Stimulated activated CD4-positive, alpha-beta T cell treated with anti-CD3 and anti-CD28 coated beads, Interleukin-1b, Interleukin-23, amount 100 ng/mL, for 24 hours (primary cell): ENCODE measurements at regions not wholly inside any gene's neighbourhood (a gene's known extent, or its start where the extent isn't known, plus 50 kb on each side); places are given as distances from the start of the nearest gene placed in this dataset.
"Not testable (repeated sequence)": the region's sequence is repeated elsewhere in the genome, so short reads cannot be mapped to it uniquely, and the experiment has no call there.

Source experiments
- DNase-seq, 4 experiments: peaks; one replicate each; pipeline ENCODE4 v3.0.0-alpha.2; 2020; ENCODE audit warnings: low read depth in 4 of 4, low spot score in 1 of 4

DNA sequence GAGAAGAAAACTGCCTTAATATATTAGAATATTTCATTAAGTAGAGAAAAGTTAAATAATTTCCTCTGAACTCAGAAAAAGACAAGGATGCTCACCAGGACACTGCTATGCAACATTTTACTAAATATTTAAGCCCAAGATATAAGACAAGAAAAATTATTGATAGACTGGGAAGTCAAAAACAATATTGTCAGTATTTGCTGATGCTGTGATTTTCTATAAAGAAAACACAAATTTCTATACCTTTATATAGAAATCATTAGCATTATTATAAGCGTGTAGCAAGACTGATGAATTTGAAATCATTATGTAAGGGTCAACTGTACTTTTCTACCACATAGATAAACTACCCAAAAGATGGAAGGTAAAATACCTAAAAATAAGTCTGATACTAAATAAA, 451.0 kb downstream of the RNF144A start:
- DNase-seq, result no peak

GRCh38 chr2:7373156-7373555, 455.9 kb downstream of the RNF144A start:
- DNase-seq, result no peak

- no peak for DNase-seq
Measured at GRCh38 chr2:7375901-7376300, 458.7 kb downstream of the RNF144A start.

GRCh38 chr2:7377916-7378569, 460.8 kb downstream of the RNF144A start:
- DNase-seq, result no peak

GRCh38 chr2:7378591-7378990, 461.4 kb downstream of the RNF144A start:
- no peak for DNase-seq

GRCh38 chr2:7379799-7380198, 462.6 kb downstream of the RNF144A start:
- DNase-seq, result no peak

GRCh38 chr2:7384773-7385349, 467.6 kb downstream of the RNF144A start:
- no peak for DNase-seq

- DNase-seq, result not testable (repeated sequence)
Measured at GRCh38 chr2:7390311-7390710, 473.1 kb downstream of the RNF144A start.

- no peak for DNase-seq
Measured at GRCh38 chr2:7392076-7392787, 475.0 kb downstream of the RNF144A start.

GRCh38 chr2:7394195-7394594, 477.0 kb downstream of the RNF144A start:
- DNase-seq, result no peak

DNA sequence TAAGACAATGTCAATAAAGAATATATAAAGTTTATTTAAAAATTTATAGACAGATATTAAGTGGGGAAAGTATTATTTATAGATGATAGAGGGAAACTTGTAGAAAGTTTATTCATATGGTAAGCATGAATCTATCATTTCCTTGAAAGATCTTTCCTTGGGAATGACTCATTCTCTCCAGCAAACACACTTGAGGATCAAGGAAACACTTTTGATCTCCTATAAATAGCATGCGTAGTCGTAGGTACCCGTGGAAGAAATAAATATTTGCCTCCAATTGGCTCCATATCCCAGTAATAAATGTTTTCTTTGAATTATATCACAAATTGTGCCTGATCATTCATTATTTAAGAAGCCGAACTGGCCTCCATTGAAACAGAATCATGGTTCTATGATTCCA, 483.4 kb downstream of the RNF144A start:
- DNase-seq, result no peak

GRCh38 chr2:7403092-7403775, 486.0 kb downstream of the RNF144A start:
- DNase-seq, result no peak

DNA sequence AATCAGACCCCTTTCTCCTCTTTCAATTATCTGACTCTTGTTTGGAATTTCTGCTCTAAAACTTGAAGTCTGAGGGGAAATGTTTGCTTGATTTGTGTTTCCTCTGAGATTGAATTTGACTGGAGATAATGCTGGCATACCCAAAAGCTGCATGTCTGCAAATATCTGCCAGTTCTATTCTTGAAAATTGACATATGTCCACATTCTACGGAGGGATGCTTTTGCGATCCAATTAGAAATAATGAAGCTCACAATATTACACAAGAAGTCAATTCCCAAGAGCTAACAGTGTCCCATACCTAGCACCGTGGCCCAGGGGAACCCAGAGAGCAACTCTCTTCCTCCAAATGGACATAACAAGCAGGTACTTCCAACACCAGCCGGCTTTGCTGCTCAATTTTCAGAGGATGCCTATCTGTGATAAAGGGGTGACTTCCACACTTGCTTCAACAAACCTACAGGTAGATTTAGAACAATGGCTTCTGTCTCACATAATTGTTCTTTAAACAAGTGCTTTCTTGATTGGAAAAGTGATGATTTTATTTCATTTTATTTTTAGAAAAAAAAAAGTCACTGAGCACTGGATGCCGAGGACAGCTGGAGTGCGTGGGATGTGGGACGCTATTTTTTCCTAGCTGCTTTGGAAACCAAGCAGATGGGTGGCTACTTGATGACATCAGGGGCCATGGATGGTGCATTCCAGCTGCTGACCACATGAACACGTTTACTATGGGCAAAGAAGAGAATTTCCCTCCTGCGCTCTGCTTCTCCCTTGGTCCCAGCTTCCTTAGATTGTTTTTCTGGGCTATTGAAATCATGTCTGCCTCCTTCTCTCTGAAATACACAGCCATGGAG, 488.9 kb downstream of the RNF144A start:
- DNase-seq, result no peak

GRCh38 chr2:7407001-7407400, 489.8 kb downstream of the RNF144A start:
- DNase-seq, result no peak

DNA sequence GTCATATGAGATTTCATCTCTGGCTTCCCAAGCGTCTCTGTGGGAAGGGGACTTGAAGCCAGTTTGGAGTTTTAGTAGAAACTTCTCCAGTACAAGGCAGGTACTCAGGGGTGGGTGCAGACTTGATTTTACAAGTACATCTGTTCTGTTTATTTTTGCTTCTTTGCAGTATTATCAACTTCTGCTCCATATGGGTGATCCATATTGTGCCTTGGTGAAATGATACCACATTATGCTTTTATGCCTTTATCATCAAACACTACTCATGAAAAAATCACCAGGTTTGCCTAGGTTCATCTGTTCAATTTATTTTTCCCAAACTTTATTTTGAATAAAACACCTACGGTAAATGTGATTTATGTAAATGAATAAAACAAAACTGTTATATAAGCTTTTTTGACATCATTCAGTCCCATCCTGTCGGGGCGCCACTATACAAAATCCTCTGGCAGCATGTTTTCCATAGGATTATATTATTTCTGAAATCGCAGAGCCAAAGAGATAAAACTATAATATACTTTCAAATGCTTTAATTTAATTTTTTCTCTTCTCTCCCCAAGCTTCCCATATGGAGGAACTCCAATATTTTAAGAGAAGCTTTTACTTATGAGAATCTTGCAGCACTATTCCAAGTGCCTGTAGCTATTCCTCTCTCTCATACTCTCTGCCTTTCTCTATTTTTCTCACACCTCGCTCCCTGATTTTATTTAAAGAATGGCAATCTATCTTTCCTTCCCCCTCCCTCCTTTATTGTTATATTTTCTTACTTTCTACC, 490.9 kb downstream of the RNF144A start:
- no peak for DNase-seq

- DNase-seq, result no peak
Measured at GRCh38 chr2:7411691-7412090, 494.5 kb downstream of the RNF144A start.

GRCh38 chr2:7417845-7418742, 500.9 kb downstream of the RNF144A start:
- no peak for DNase-seq

- no peak for DNase-seq
Measured at GRCh38 chr2:7419186-7419585, 502.0 kb downstream of the RNF144A start.

DNA sequence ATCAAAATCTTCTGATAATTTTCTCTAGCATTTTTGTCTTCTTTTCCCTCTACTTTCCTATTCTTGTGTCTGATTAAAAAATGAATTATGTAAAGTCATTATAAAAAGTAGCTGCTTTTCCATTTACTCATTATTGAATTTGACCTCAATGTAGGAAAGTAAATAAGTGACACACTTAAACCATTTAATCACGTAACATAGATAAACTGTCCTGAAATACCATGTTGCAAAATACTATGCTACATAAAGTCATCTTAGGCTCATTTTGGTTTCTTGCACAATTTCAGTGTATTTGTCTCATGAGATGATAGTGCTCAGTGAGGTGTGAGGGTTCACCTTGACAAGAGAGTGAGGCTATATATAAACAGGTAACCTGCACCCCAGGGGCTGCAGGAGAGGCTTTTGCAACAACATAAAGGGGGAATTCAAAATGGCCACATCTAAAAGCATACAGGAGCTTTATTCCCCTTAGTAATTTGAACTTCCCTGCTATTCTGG, 502.7 kb downstream of the RNF144A start:
- no peak for DNase-seq
